HepG2 (cell line): ENCODE measurements at regions not wholly inside any gene's neighbourhood (a gene's known extent, or its start where the extent isn't known, plus 50 kb on each side); places are given as distances from the start of the nearest gene placed in this dataset.
"Not testable (repeated sequence)": the region's sequence is repeated elsewhere in the genome, so short reads cannot be mapped to it uniquely, and the experiment has no call there.

Experiments
- ATAC-seq: fragments of 200-7000 bp; cut with Tn5 transposase; 3 replicates; pipeline ENCODE4 v1.9.1; 2020; ENCODE audit warnings: mild to moderate bottlenecking, moderate library complexity
- BruUV-seq: library from RNA; stranded (reverse); fragments of 400-500 nt; replicated peaks from 2 replicates; lab custom pipeline; 2021; lab: Mats Ljungman, UMichigan
- CTCF ChIA-PET: fragments of 300-600 bp; formaldehyde crosslinking; extraction: SDS; loops from one replicate; lab custom pipeline; 2021; ENCODE audit warnings: low total read pairs, inconsistent platforms, low intra/inter-chr PET ratio; lab: Yijun Ruan, JAX
- POLR2A ChIA-PET: fragments of 350-600 bp; sonication (Branson Sonifier 250); formaldehyde crosslinking; loops from one replicate; lab custom pipeline; 2020; ENCODE audit warnings: antibody characterized with exemption, inconsistent platforms; lab: Yijun Ruan, JAX
- DNase-seq: peaks from one replicate; pipeline ENCODE4 v3.0.0-alpha.2; 2015; ENCODE audit warnings: low spot score
- FAIRE-seq: peaks from 3 replicates; lab custom pipeline; 2011; peaks lifted over from hg19 to GRCh38; lab: Jason Lieb, UNC
- H2AFZ ChIP-seq: one replicate; pipeline ENCODE4 v1.6.1; 2011; ENCODE audit warnings: low read length, inconsistent platforms
- H3K27ac ChIP-seq: fragments of 300-600 bp; 3 replicates; pipeline ENCODE4 v1.8.0; 2011; ENCODE audit warnings: mixed run types, mild to moderate bottlenecking, mixed read lengths, low read length, inconsistent platforms; ENCODE audit not compliant: insufficient read depth; ENCODE audit errors: extremely low read length
- H3K27me3 ChIP-seq, 2 experiments: fragments of 200-600 bp in 1 of 2; 2 replicates in 1 of 2; 3 replicates in 1 of 2; pipeline versions ENCODE4 v1.6.0 to v1.8.0; 2011; ENCODE audit warnings: low read length in 2 of 2, mild to moderate bottlenecking in 2 of 2, moderate library complexity in 2 of 2, inconsistent platforms in 1 of 2; ENCODE audit not compliant: insufficient read depth in 2 of 2, control insufficient read depth in 1 of 2
- H3K36me3 ChIP-seq, 2 experiments: fragments of 200-600 bp in 1 of 2; replicated peaks in 1 of 2; 2 replicates in 1 of 2; 3 replicates in 1 of 2; pipeline versions ENCODE4 v1.5.1 to v1.8.0; 2011; ENCODE audit warnings: low read length in 2 of 2, inconsistent platforms in 1 of 2; ENCODE audit not compliant: insufficient read depth in 2 of 2, control insufficient read depth in 1 of 2
- H3K4me1 ChIP-seq: 2 replicates; pipeline ENCODE4 v1.5.1; 2012; ENCODE audit warnings: low read length, inconsistent platforms; ENCODE audit not compliant: insufficient read depth
- H3K4me2 ChIP-seq: 2 replicates; pipeline ENCODE4 v1.6.0; 2011; ENCODE audit warnings: low read depth, low read length, inconsistent platforms
- H3K4me3 ChIP-seq, 3 experiments: fragments of 200-600 bp in 1 of 3; sonication (generic), shearing (Covaris generic) in 1 of 3; replicated peaks in 1 of 3; 2 replicates each; pipeline ENCODE4 v1.5.1; 2011 to 2016; ENCODE audit warnings: low read length in 3 of 3, inconsistent platforms in 2 of 3, low read depth in 2 of 3, mild to moderate bottlenecking in 2 of 3, control low read depth in 1 of 3, mixed read lengths in 1 of 3; ENCODE audit not compliant: insufficient read depth in 1 of 3
- H3K79me2 ChIP-seq: one replicate; pipeline ENCODE4 v1.6.1; 2011; ENCODE audit warnings: low read length, inconsistent platforms; ENCODE audit not compliant: insufficient read depth
- H3K9ac ChIP-seq: 2 replicates; pipeline ENCODE4 v1.6.0; 2011; ENCODE audit warnings: mild to moderate bottlenecking, low read depth, low read length, inconsistent platforms; ENCODE audit not compliant: insufficient read depth
- H3K9me3 ChIP-seq: 2 replicates; pipeline ENCODE4 v1.5.1; 2012; ENCODE audit warnings: mild to moderate bottlenecking, low read length
- H4K20me1 ChIP-seq: 2 replicates; pipeline ENCODE4 v1.6.0; 2011; ENCODE audit warnings: inconsistent platforms, mild to moderate bottlenecking, low read length, moderate library complexity; ENCODE audit not compliant: insufficient read depth
- WGBS: methylation state at CpG from one replicate; pipeline ENCODE4 v1.1.6; 2017; ENCODE audit warnings: low lambda C conversion rate; 5-methylcytosine and 5-hydroxymethylcytosine counted together
- in situ Hi-C: cut with HindIII; loops from 2 replicates; pipeline ENCODE4 v1.10.0; 2017; ENCODE audit warnings: low pct_unique_long_range_greater_than_20kb; ENCODE audit not compliant: extremely low pct_ligation_motif_present
- intact Hi-C: fragments of 100-400 bp; cut with micrococcal nuclease; formaldehyde crosslinking; loops from one replicate; pipeline ENCODE4 v1.10.0; 2022; ENCODE audit not compliant: unreplicated experiment

DNA sequence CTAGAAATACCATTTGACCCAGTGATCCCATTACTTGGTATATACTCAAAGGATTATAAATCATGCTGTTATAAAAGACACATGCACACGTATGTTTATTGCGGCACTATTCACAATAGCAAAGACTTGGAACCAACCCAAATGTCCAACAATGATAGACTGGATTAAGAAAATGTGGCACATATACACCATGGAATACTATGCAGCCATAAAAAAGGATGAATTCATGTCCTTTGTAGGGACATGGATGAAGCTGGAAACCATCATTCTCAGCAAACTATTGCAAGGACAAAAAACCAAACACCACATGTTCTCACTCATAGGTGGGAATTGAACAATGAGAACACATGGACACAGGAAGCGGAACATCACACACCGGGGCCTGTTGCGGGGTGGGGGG is 131.5 kb downstream of the ZFAND4 start:
- H2AFZ ChIP-seq, ATAC-seq, H3K4me3 ChIP-seq, H3K36me3 ChIP-seq, H3K9ac ChIP-seq, CTCF ChIA-PET, H3K4me1 ChIP-seq, DNase-seq, H3K79me2 ChIP-seq, BruUV-seq, POLR2A ChIA-PET, H3K4me2 ChIP-seq, in situ Hi-C loops, H4K20me1 ChIP-seq, FAIRE-seq, H3K27ac ChIP-seq, intact Hi-C loops, H3K27me3 ChIP-seq, H3K9me3 ChIP-seq: not testable (repeated sequence)
- WGBS = 100% methylated on average over 5 of the region's 5 CpGs

DNA sequence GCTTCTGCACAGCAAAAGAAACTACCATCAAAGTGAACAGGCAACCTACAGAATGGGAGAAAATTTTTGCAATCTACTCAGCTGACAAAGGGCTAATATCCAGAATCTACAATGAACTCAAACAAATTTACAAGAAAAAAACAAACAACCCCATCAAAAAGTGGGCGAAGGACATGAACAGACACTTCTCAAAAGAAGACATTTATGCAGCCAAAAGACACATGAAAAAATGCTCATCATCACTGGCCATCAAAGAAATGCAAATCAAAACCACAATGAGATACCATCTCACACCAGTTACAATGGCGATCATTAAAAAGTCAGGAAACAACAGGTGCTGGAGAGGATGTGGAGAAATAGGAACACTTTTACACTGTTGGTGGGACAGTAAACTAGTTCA is 132.0 kb downstream of the ZFAND4 start:
- ATAC-seq, H3K9ac ChIP-seq, POLR2A ChIA-PET, H3K27me3 ChIP-seq, DNase-seq, BruUV-seq, H3K36me3 ChIP-seq, intact Hi-C loops, FAIRE-seq, H4K20me1 ChIP-seq, H3K79me2 ChIP-seq, H3K4me3 ChIP-seq, H3K4me1 ChIP-seq, H2AFZ ChIP-seq, in situ Hi-C loops, CTCF ChIA-PET, H3K9me3 ChIP-seq, H3K27ac ChIP-seq, H3K4me2 ChIP-seq: not testable (repeated sequence)
- WGBS = 92% methylated on average over 2 of the region's 2 CpGs

DNA sequence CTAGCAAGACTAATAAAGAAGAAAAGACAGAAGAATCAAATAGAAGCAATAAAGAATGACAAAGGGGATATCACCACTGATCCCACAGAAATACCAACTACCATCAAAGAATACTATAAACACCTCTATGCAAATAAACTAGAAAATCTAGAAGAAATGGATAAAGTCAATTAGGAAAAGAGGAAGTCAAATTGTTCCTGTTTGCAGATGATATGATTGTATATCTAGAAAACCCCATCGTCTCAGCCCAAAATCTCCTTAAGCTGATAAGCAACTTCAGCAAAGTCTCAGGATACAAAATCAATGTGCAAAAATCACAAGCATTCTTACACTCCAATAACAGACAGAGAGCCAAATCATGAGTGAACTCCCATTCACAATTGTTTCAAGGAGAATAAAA is 133.0 kb downstream of the ZFAND4 start:
- H3K79me2 ChIP-seq, FAIRE-seq, in situ Hi-C loops, H3K4me3 ChIP-seq, ATAC-seq, H3K4me1 ChIP-seq, POLR2A ChIA-PET, DNase-seq, H3K36me3 ChIP-seq, H3K4me2 ChIP-seq, H2AFZ ChIP-seq, H3K27me3 ChIP-seq, H4K20me1 ChIP-seq, CTCF ChIA-PET, BruUV-seq, H3K9me3 ChIP-seq, H3K27ac ChIP-seq, H3K9ac ChIP-seq: not testable (repeated sequence)
- intact Hi-C loops = loop anchor here (5.0 kb wide), 1 partner anchor 67 kb away; no protein-coding TSS in a partner anchor
- WGBS = 100% methylated on average over 1 of the region's 1 CpG
